Keratinocyte (primary cell): ENCODE measurements at regions not wholly inside any gene's neighbourhood (a gene's known extent, or its start where the extent isn't known, plus 50 kb on each side); places are given as distances from the start of the nearest gene placed in this dataset.

ENCODE experiments used
- EZH2 ChIP-seq: IDR thresholded peaks from one replicate; pipeline ENCODE4 v1.6.1; 2012; ENCODE audit warnings: inconsistent platforms, mild to moderate bottlenecking, low read length, moderate library complexity
- TF ChIP-seq, protein P1 (sequence below), 3 experiments: IDR thresholded peaks in 1 of 3; conservative IDR thresholded peaks in 1 of 3; optimal IDR thresholded peaks in 1 of 3; 2 replicates in 2 of 3; 3 replicates in 1 of 3; pipeline versions ENCODE3 to v1.5.1; 2011; ENCODE audit warnings: low read length in 3 of 3, mild to moderate bottlenecking in 3 of 3, moderate library complexity in 2 of 3, control low read depth in 1 of 3, inconsistent platforms in 1 of 3; ENCODE audit not compliant: insufficient read depth in 2 of 3; ENCODE audit errors: extremely low read depth in 1 of 3

DNA sequence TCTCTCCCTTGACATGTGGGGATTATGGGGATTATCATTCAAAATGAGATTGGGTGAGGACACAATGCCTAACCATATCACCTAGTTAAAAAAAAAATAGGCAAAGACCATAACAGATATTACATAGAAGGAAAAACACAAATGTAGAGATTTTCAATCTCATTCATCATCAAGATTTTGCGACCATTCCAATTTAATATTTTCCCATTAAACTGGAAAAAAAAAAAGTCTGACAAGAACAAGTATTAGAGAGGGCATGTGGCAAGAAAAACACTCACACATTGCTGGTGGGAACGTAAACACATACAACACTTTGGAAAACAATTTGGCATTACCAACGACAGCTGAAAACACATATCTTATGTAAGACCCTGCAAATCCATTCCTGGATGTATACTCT is 71.0 kb upstream of the MYCN start:
- TF ChIP-seq, protein P1, sequence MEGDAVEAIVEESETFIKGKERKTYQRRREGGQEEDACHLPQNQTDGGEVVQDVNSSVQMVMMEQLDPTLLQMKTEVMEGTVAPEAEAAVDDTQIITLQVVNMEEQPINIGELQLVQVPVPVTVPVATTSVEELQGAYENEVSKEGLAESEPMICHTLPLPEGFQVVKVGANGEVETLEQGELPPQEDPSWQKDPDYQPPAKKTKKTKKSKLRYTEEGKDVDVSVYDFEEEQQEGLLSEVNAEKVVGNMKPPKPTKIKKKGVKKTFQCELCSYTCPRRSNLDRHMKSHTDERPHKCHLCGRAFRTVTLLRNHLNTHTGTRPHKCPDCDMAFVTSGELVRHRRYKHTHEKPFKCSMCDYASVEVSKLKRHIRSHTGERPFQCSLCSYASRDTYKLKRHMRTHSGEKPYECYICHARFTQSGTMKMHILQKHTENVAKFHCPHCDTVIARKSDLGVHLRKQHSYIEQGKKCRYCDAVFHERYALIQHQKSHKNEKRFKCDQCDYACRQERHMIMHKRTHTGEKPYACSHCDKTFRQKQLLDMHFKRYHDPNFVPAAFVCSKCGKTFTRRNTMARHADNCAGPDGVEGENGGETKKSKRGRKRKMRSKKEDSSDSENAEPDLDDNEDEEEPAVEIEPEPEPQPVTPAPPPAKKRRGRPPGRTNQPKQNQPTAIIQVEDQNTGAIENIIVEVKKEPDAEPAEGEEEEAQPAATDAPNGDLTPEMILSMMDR (optimal IDR thresholded peaks at IDR 0.05 in 1 of 3, IDR thresholded peaks at IDR 0.05 in 1 of 3, conservative IDR thresholded peaks at IDR 0.05 in 1 of 3; ENCODE audit: extremely low read depth in 1 of 3, insufficient read depth in 2 of 3, low read length in 3 of 3): no peak
- TF ChIP-seq EZH2: no peak
